GM18520 (cell line): ENCODE measurements at regions not wholly inside any gene's neighbourhood (a gene's known extent, or its start where the extent isn't known, plus 50 kb on each side); places are given as distances from the start of the nearest gene placed in this dataset.
A peak's percentile ranks its signal among the peaks of the same experiment; 100 is the strongest.
"Not testable (repeated sequence)": the region's sequence is repeated elsewhere in the genome, so short reads cannot be mapped to it uniquely, and the experiment has no call there.

ENCODE experiments used
- ATAC-seq: cut with Tn5 transposase; IDR thresholded peaks from one replicate; pipeline ENCODE4 v1.9.1; 2021; ENCODE audit not compliant: unreplicated experiment

DNA sequence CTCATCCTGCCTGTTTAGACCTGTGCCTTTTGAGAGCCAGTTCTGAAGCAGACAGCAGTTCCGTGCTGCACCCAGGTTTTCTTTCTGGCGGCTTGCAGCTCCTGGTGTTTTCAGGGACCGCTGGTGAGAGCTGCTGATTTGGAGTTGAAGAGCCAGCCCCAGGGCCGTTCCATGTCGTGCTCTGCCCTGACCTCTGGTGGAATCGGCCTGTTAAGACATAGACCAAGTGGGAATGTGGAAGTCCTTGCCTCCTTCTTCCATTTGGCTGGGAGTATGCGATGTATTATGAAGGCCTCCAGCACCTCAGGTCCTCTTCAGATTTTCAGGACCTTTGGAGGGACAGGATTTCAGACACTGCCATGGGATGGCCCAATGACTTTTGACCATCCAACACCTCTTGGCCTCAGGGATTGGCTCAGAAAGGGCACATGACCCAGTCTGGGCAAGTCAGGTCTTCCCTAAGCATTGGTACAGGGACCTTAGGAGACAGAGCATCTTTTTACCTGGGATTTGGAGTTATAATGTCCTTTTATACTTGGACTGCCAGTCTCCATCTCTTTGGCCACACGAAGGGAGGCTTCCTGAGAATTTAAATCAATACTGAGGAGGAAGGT lies 136.1 kb upstream of the CLINT1 start:
- peak; percentile 48 for ATAC-seq

GRCh38 chr5:157993986-157994691 lies 135.2 kb upstream of the CLINT1 start:
- ATAC-seq: no peak

GRCh38 chr5:157993201-157993600 lies 134.3 kb upstream of the CLINT1 start:
- no peak for ATAC-seq

DNA sequence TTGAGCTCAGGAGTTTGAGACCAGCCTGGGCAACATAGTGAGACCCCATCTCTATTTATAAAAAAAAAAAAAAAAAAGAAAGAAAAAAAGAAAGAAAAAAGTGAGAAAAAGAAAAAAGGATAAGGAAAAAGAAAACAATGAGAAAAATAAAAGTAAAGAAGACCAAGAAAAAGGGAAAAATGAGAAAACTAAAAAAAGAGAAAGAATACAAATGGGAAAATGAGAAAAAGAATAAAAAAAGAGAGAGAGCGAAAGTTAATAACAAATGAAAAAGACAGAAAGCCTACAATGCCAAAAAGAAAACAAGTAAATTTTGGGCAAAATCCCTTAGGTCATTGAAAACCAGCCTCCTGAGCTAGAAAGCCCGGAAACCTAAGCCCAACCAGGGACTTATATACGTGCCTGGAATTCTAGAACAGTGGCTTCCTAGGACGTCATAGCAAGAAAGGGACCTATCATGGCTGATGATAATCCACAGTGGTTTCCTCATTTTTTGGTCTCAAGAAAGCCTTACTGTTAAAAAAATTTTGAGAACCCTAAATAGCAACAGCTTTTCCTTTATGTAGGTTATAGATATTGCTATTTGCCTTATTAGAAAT lies 131.7 kb upstream of the CLINT1 start:
- no peak for ATAC-seq

DNA sequence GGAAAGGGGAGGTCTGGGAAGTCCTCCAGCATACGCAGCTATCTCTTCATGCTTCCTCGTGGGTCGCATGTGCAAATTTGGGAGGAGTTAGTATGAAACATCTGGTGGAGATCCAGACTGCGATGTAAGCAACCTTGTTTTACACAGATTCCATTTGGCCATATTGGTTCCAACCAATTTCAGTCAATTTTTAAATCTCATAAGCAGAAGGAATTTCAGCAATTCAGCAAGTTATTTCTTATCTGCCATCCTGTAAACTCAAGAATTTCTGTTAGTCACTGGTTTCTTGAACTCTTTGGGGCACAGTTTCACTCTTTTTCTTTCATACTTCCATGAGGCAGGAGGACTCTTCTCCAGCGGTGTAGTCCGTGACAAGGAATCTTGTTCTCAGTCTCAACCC lies 130.4 kb upstream of the CLINT1 start:
- no peak for ATAC-seq

DNA sequence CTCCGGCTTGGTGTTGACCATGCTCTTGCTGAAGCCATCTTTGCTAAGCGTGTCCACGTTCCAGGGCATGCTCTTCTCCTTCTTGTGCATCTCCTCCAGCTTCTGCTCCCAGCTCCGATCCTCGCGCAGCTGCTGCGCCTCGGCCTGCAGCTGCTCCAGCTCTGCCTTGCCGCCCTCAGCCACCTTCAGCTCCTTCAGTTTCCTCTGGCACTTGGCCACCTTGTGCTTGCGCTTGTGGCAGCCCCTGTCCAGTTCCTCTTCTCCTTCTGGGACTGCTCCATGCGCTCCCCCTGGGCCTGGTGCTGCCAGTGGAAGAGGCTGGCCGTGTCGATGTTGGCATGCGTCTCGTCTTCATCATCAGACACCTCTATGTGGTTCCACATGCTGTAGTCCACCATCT lies 128.3 kb upstream of the CLINT1 start:
- ATAC-seq: no peak

DNA sequence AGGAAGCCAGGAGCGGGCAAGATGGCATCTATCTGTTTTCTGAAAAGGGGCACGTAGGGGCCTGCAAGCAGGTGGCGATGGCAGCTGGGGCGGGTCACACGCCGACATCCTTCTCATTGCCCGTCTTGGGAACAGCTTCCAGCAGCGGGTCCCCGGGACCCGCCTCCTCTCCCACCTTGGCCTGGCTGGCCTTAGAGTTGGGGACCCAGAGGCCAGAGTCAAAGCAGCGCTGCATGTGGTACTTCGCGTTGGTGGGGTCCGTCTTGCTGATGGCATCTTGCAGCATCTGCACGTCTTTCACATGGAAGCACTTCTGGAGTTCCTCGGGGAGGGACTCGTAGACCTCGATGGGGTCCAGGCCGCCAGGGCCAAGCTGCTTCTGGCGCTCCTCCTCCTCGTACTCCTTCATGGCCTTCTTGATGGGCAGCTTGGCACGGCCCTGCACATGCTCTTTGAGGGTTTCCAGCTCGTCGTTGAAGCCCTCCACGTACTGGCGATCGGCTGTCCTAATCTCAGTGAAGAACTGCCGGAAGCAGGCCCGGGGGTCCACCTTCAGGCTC lies 127.6 kb upstream of the CLINT1 start:
- ATAC-seq: no peak

- no peak for ATAC-seq
Observed at GRCh38 chr5:157984611-157985010, 125.7 kb upstream of the CLINT1 start.

GRCh38 chr5:157983906-157984551 lies 125.1 kb upstream of the CLINT1 start:
- no peak for ATAC-seq

- ATAC-seq: no peak
Observed at GRCh38 chr5:157978061-157978460, 119.1 kb upstream of the CLINT1 start.

- no peak for ATAC-seq
Observed at GRCh38 chr5:157976429-157976828, 117.5 kb upstream of the CLINT1 start.

DNA sequence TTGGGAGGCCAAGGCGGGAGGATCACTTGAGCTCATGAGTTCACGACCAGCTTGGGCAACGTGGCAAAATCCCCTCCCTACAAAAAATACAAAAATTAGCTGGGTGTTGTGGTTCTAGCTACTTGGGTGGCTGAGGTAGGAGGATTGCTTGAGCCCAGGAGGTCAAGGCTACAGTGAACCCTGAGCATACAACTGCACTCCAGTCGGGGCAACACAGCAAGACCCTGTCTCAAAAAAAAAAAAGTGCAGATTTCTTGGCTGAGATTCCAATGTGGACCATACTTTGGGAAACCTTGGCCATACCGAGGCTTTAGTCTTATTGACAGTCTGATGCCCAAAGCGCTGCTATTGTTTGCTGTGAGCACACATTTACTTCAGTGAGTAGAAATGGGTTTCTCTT lies 113.6 kb upstream of the CLINT1 start:
- ATAC-seq: no peak

- ATAC-seq: no peak
Observed at GRCh38 chr5:157971571-157972216, 112.7 kb upstream of the CLINT1 start.

DNA sequence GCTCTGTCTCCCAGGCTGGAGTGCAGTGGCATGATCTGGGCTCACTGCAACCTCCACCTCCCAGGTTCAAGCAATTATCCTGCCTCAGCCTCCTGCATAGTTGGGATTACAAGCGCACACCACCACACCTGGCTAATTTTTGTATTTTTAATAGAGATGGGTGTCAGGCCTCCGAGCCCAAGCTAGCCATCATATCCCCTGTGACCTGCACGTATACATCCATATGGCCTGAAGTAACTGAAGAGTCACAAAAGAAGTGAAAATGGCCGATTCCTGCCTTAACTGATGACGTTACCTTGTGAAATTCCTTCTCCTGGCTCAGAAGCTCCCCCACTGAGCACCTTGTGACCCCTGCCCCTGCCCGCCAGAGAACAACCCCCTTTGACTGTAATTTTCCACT lies 109.6 kb upstream of the CLINT1 start:
- ATAC-seq: not testable (repeated sequence)

- ATAC-seq: no peak
Observed at GRCh38 chr5:157965989-157966388, 107.0 kb upstream of the CLINT1 start.

GRCh38 chr5:157965040-157965678 lies 106.2 kb upstream of the CLINT1 start:
- ATAC-seq: no peak

- ATAC-seq: no peak
Observed at GRCh38 chr5:157963761-157964160, 104.8 kb upstream of the CLINT1 start.

GRCh38 chr5:157963244-157963643 lies 104.3 kb upstream of the CLINT1 start:
- ATAC-seq: no peak

GRCh38 chr5:157962686-157963085 lies 103.7 kb upstream of the CLINT1 start:
- not testable (repeated sequence) for ATAC-seq

DNA sequence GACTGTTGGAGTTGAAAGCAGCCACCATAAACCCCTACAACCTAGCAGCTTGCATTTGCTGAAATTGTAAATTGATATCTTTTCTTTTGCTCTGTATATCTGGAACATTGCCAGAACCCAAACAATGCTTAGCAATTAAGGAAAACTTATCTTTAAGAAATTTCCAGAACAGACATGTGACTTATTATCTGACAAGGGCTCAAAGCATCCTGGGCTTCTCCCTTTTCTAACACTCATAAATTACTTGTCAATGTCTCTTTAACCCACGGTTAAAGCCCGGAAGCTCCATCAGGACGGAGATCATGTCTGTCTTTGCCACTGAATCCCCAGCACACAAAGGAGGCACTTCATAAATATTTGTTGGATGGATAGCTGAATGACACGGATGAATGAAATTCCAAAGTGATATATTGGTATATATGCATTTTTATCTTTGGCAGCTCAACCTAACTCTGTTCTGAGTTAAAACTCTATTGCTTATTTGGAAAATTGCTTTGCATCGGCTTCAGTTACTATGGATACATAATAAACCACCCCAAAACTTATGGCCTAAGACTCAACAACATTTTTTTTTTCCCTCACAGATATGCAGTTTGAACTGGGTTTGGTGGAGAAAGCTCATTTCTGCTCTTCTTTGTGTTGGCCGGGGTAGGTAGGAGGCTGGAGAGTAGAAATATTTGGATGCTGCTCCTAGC lies 103.1 kb upstream of the CLINT1 start:
- no peak for ATAC-seq
